ENCODE measurements at regions not wholly inside any gene's neighbourhood (a gene's known extent, or its start where the extent isn't known, plus 50 kb on each side); places are given as distances from the start of the nearest gene placed in this dataset.

- H3K4me3 ChIP-seq (ENCODE audit: low read depth, low read length) = no peak overlapping the region
- DNase-seq (ENCODE audit: low read depth) = no peak
- TF ChIP-seq, protein P1, sequence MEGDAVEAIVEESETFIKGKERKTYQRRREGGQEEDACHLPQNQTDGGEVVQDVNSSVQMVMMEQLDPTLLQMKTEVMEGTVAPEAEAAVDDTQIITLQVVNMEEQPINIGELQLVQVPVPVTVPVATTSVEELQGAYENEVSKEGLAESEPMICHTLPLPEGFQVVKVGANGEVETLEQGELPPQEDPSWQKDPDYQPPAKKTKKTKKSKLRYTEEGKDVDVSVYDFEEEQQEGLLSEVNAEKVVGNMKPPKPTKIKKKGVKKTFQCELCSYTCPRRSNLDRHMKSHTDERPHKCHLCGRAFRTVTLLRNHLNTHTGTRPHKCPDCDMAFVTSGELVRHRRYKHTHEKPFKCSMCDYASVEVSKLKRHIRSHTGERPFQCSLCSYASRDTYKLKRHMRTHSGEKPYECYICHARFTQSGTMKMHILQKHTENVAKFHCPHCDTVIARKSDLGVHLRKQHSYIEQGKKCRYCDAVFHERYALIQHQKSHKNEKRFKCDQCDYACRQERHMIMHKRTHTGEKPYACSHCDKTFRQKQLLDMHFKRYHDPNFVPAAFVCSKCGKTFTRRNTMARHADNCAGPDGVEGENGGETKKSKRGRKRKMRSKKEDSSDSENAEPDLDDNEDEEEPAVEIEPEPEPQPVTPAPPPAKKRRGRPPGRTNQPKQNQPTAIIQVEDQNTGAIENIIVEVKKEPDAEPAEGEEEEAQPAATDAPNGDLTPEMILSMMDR (conservative IDR thresholded peaks at IDR 0.05; ENCODE audit: low read depth, low read length) = no peak
Observed at GRCh38 chr14:22316473-22316872, 272.6 kb downstream of the DAD1 start.

- TF ChIP-seq, protein P1 (conservative IDR thresholded peaks at IDR 0.05; ENCODE audit: low read depth, low read length) = no peak
- no peak overlapping the region for H3K4me3 ChIP-seq (ENCODE audit: low read depth, low read length)
- DNase-seq (ENCODE audit: low read depth) = no peak
Observed at GRCh38 chr14:22315336-22315735, 273.7 kb downstream of the DAD1 start.

- no peak overlapping the region for H3K4me3 ChIP-seq (ENCODE audit: low read depth, low read length)
- peak; percentile 81 for DNase-seq (ENCODE audit: low read depth)
- TF ChIP-seq, protein P1 (conservative IDR thresholded peaks at IDR 0.05; ENCODE audit: low read depth, low read length) = peak; percentile 66
Observed at GRCh38 chr14:22314183-22314820, 274.7 kb downstream of the DAD1 start.

- no peak overlapping the region for H3K4me3 ChIP-seq (ENCODE audit: low read depth, low read length)
- TF ChIP-seq, protein P1 (conservative IDR thresholded peaks at IDR 0.05; ENCODE audit: low read depth, low read length) = no peak
- DNase-seq (ENCODE audit: low read depth) = no peak
Observed at GRCh38 chr14:22313172-22313801, 275.7 kb downstream of the DAD1 start.

GRCh38 chr14:22311636-22312035, 277.4 kb downstream of the DAD1 start:
- no peak overlapping the region for H3K4me3 ChIP-seq (ENCODE audit: low read depth, low read length)
- no peak for DNase-seq (ENCODE audit: low read depth)
- TF ChIP-seq, protein P1 (conservative IDR thresholded peaks at IDR 0.05; ENCODE audit: low read depth, low read length) = no peak

DNA sequence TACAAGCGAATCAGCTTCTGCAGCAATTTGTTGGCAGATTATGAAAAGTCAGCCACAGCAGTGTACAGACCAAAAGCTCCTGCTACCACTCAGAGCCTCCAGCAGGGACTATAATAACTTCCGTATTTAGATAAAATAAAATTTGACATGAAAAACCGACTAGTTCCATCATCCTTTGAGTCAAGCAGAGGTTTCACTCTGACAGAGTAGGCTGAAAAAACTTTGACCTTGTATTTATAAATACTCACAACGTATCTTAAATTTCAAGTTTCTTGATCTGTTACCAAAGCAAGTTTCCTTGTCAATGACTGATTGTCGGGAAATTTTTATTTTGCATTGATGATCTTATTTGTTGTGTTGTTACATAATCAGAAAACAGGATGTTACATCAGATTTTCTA, 283.4 kb downstream of the DAD1 start:
- DNase-seq (ENCODE audit: low read depth) = peak; percentile 48
- H3K4me3 ChIP-seq (ENCODE audit: low read depth, low read length) = no peak overlapping the region
- TF ChIP-seq, protein P1 (conservative IDR thresholded peaks at IDR 0.05; ENCODE audit: low read depth, low read length) = peak; percentile 2

GRCh38 chr14:22304326-22304725, 284.7 kb downstream of the DAD1 start:
- no peak overlapping the region for H3K4me3 ChIP-seq (ENCODE audit: low read depth, low read length)
- TF ChIP-seq, protein P1 (conservative IDR thresholded peaks at IDR 0.05; ENCODE audit: low read depth, low read length) = no peak
- no peak for DNase-seq (ENCODE audit: low read depth)

All from choroid plexus epithelial cell (primary cell).